BLaER1 treated with 17β-estradiol and CSF1 and Interleukin-3, amounts not matched to agents 10 nM and 100 nM (cell line): ENCODE measurements at regions not wholly inside any gene's neighbourhood (a gene's known extent, or its start where the extent isn't known, plus 50 kb on each side); places are given as distances from the start of the nearest gene placed in this dataset.

Experiments
- H3K27ac ChIP-seq, 11 experiments: shearing (Covaris generic); formaldehyde crosslinking; 2 replicates each; pipeline ENCODE4 v1.8.1; 2022
- H3K27me3 ChIP-seq, 11 experiments: shearing (Covaris generic); formaldehyde crosslinking; 2 replicates each; pipeline ENCODE4 v1.8.1; 2022
- H3K36me3 ChIP-seq, 11 experiments: shearing (Covaris generic); formaldehyde crosslinking; 2 replicates each; pipeline ENCODE4 v1.8.1; 2022
- H3K4me1 ChIP-seq, 10 experiments: shearing (Covaris generic); formaldehyde crosslinking; 2 replicates each; pipeline ENCODE4 v1.8.1; 2022
- H3K4me2 ChIP-seq, 11 experiments: shearing (Covaris generic); formaldehyde crosslinking; 2 replicates each; pipeline ENCODE4 v1.8.1; 2022
- H3K4me3 ChIP-seq, 10 experiments: shearing (Covaris generic); formaldehyde crosslinking; 2 replicates each; pipeline ENCODE4 v1.8.1; 2022
- H3K9ac ChIP-seq, 11 experiments: shearing (Covaris generic); formaldehyde crosslinking; 2 replicates each; pipeline ENCODE4 v1.8.1; 2022
- H3K9me3 ChIP-seq, 11 experiments: shearing (Covaris generic); formaldehyde crosslinking; replicated peaks in 1 of 11; 2 replicates each; pipeline ENCODE4 v1.8.1; 2022
- H4K20me1 ChIP-seq, 11 experiments: shearing (Covaris generic); formaldehyde crosslinking; 2 replicates each; pipeline ENCODE4 v1.8.1; 2022
- Cebpa-rat ChIP-seq, 11 experiments: shearing (Covaris generic); IDR thresholded peaks; 2 replicates each; pipeline ENCODE4 v1.8.1; 2022

DNA sequence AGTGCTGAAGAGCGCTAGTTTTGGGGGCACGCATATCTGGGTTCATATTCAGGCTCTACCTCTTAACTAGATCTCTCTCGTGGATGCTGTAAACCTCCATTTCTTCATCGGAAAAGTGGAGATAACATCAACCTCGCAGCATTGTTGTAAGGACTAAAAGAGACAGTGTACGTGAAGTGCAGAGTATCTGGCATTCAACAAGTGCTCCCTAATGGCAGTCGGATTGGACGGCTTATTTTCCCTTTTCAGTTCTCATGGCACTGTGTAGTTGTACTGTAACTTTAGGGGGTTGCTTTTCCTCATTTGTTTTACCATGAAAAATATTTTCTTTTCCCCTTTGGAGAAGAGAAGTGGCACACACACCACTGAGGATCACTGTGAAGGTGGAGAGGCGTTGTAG is 51.4 kb upstream of the ESX1 start:
- no peak overlapping the region for H3K27ac ChIP-seq
- no peak overlapping the region for H3K4me2 ChIP-seq
- H3K27me3 ChIP-seq: no peaks in the 10 kb centered on the region
- no peaks in the 10 kb centered on the region for H3K9me3 ChIP-seq
- no peaks in the 10 kb centered on the region for H4K20me1 ChIP-seq
- peaks cover 0 to 9% (median 5%) of the 10 kb centered on the region in 10 experiments; a peak in 10 of 20 replicates for H3K4me1 ChIP-seq
- no peaks in the 10 kb centered on the region for H3K36me3 ChIP-seq
- no peak for TF ChIP-seq Cebpa-rat (IDR thresholded peaks at IDR 0.05)
- H3K9ac ChIP-seq: no peak overlapping the region
- no peak overlapping the region for H3K4me3 ChIP-seq
